ENCODE measurements at regions not wholly inside any gene's neighbourhood (a gene's known extent, or its start where the extent isn't known, plus 50 kb on each side); places are given as distances from the start of the nearest gene placed in this dataset.
"Not testable (repeated sequence)": the region's sequence is repeated elsewhere in the genome, so short reads cannot be mapped to it uniquely, and the experiment has no call there.

GRCh38 chr7:106567204-106568001 lies 93.6 kb downstream of the CCDC71L start:
- CTCF ChIA-PET, DNase-seq: not testable (repeated sequence)

GRCh38 chr7:106566672-106567071 lies 94.3 kb downstream of the CCDC71L start:
- H3K4me3 Mint-ChIP-seq, result no peak overlapping the region
- DNase-seq, result no peak
- no peak overlapping the region for H3K27ac Mint-ChIP-seq
- peaks cover 19% of the 10 kb centered on the region for H3K4me1 Mint-ChIP-seq (ENCODE audit: low read depth)
- intact Hi-C loops (cut with micrococcal nuclease), result loop anchor here (10.0 kb wide), 2 partner anchors 208 to 298 kb away; partner anchors contain the start of gene PIK3CG
- H3K36me3 Mint-ChIP-seq, result peaks cover 2% of the 10 kb centered on the region
- H3K27me3 Mint-ChIP-seq, result peaks cover 1% of the 10 kb centered on the region
- H3K9me3 Mint-ChIP-seq, result no peaks in the 10 kb centered on the region
- ChIA-PET POLR2A (no interaction called here), CTCF (no interaction called here)

More at GRCh38 chr7:106567204-106568001, 93.6 kb downstream of the CCDC71L start:
- H3K27me3 Mint-ChIP-seq, H3K36me3 Mint-ChIP-seq, POLR2A ChIA-PET, H3K27ac Mint-ChIP-seq, H3K9me3 Mint-ChIP-seq, H3K4me3 Mint-ChIP-seq: not testable (repeated sequence)
- intact Hi-C loops (cut with micrococcal nuclease), result loop anchor here (2.0 to 10.0 kb wide), 3 partner anchors 31 to 297 kb away; partner anchors contain the start of gene PIK3CG
- peaks cover 14% of the 10 kb centered on the region for H3K4me1 Mint-ChIP-seq (ENCODE audit: low read depth)

GRCh38 chr7:106566196-106566595 lies 94.8 kb downstream of the CCDC71L start:
- no peaks in the 10 kb centered on the region for H3K9me3 Mint-ChIP-seq
- peaks cover 1% of the 10 kb centered on the region for H3K27me3 Mint-ChIP-seq
- intact Hi-C loops (cut with micrococcal nuclease), result loop anchor here (10.0 kb wide), 2 partner anchors 209 to 299 kb away; partner anchors contain the start of gene PIK3CG
- no peak overlapping the region for H3K27ac Mint-ChIP-seq
- H3K4me1 Mint-ChIP-seq (ENCODE audit: low read depth), result peaks cover 23% of the 10 kb centered on the region
- H3K36me3 Mint-ChIP-seq, result peaks cover 2% of the 10 kb centered on the region
- no peak for DNase-seq
- ChIA-PET POLR2A (no interaction called here), CTCF (no interaction called here)
- no peak overlapping the region for H3K4me3 Mint-ChIP-seq

- peaks cover 1% of the 10 kb centered on the region for H3K27me3 Mint-ChIP-seq
- no peak overlapping the region for H3K27ac Mint-ChIP-seq
- H3K9me3 Mint-ChIP-seq, result no peaks in the 10 kb centered on the region
- no peak overlapping the region for H3K4me3 Mint-ChIP-seq
- intact Hi-C loops (cut with micrococcal nuclease), result loop anchor here (10.0 kb wide), 2 partner anchors 209 to 299 kb away; partner anchors contain the start of gene PIK3CG
- ChIA-PET CTCF (no interaction called here), POLR2A (no interaction called here)
- peaks cover 2% of the 10 kb centered on the region for H3K36me3 Mint-ChIP-seq
- peaks cover 26% of the 10 kb centered on the region for H3K4me1 Mint-ChIP-seq (ENCODE audit: low read depth)
- no peak for DNase-seq
Observed at GRCh38 chr7:106565428-106565827, 95.5 kb downstream of the CCDC71L start.

GRCh38 chr7:106563466-106564150 lies 97.3 kb downstream of the CCDC71L start:
- Mint-ChIP-seq H3K9me3 (no peaks in the 10 kb centered on the region), H3K27me3 (peaks cover 1% of the 10 kb centered on the region), H3K4me1 (ENCODE audit: low read depth) (peaks cover 18% of the 10 kb centered on the region), H3K4me3 (no peak overlapping the region), H3K27ac (no peak overlapping the region), H3K36me3 (no peaks in the 10 kb centered on the region)
- no peak for DNase-seq
- ChIA-PET CTCF (no interaction called here), POLR2A (no interaction called here)
- intact Hi-C loops (cut with micrococcal nuclease), result loop anchor here (10.0 kb wide), 2 partner anchors 211 to 301 kb away; partner anchors contain the start of gene PIK3CG

- Mint-ChIP-seq H3K27ac (no peak overlapping the region), H3K4me1 (ENCODE audit: low read depth) (peaks cover 14% of the 10 kb centered on the region), H3K9me3 (no peaks in the 10 kb centered on the region), H3K36me3 (no peaks in the 10 kb centered on the region), H3K27me3 (peaks cover 1% of the 10 kb centered on the region), H3K4me3 (no peak overlapping the region)
- intact Hi-C loops (cut with micrococcal nuclease), result loop anchor here (10.0 kb wide), 2 partner anchors 212 to 302 kb away; partner anchors contain the start of gene PIK3CG
- ChIA-PET CTCF (interaction anchor here (1.1 kb wide), 1 partner anchor 20 kb away, joined by 3 read pairs; no protein-coding TSS in a partner anchor), POLR2A (no interaction called here)
- no peak for DNase-seq
Observed at GRCh38 chr7:106562711-106563366, 98.1 kb downstream of the CCDC71L start.

- peak; percentile 47 for DNase-seq
- Mint-ChIP-seq H3K36me3 (no peaks in the 10 kb centered on the region), H3K27me3 (peaks cover 1% of the 10 kb centered on the region), H3K27ac (peak overlapping the region; percentile 35), H3K9me3 (no peaks in the 10 kb centered on the region), H3K4me3 (no peak overlapping the region), H3K4me1 (ENCODE audit: low read depth) (peaks cover 14% of the 10 kb centered on the region)
- intact Hi-C loops (cut with micrococcal nuclease), result loop anchor here (10.0 kb wide), 2 partner anchors 213 to 303 kb away; partner anchors contain the start of gene PIK3CG
- CTCF ChIA-PET, result interaction anchor here (1.1 to 2.1 kb wide), 2 partner anchors 19 to 98 kb away, joined by 3 to 5 read pairs; no protein-coding TSS in a partner anchor
- POLR2A ChIA-PET, result no interaction called here
Observed at GRCh38 chr7:106561666-106562411, 99.1 kb downstream of the CCDC71L start.

GRCh38 chr7:106561151-106561550 lies 99.8 kb downstream of the CCDC71L start:
- intact Hi-C loops (cut with micrococcal nuclease), result loop anchor here (10.0 kb wide), 2 partner anchors 214 to 304 kb away; partner anchors contain the start of gene PIK3CG
- H3K4me3 Mint-ChIP-seq, result no peak overlapping the region
- CTCF ChIA-PET, result interaction anchor here (2.1 kb wide), 1 partner anchor 98 kb away, joined by 5 read pairs; no protein-coding TSS in a partner anchor
- H3K4me1 Mint-ChIP-seq (ENCODE audit: low read depth), result peaks cover 14% of the 10 kb centered on the region
- H3K9me3 Mint-ChIP-seq, result peaks cover 2% of the 10 kb centered on the region
- DNase-seq, result peak; percentile 27
- no peaks in the 10 kb centered on the region for H3K36me3 Mint-ChIP-seq
- POLR2A ChIA-PET, result no interaction called here
- peak overlapping the region; percentile 35 for H3K27ac Mint-ChIP-seq
- peaks cover 1% of the 10 kb centered on the region for H3K27me3 Mint-ChIP-seq

- Mint-ChIP-seq H3K27me3 (peaks cover 1% of the 10 kb centered on the region), H3K27ac (no peak overlapping the region), H3K36me3 (no peaks in the 10 kb centered on the region), H3K9me3 (peaks cover 2% of the 10 kb centered on the region), H3K4me3 (no peak overlapping the region), H3K4me1 (ENCODE audit: low read depth) (peaks cover 14% of the 10 kb centered on the region)
- ChIA-PET POLR2A (no interaction called here), CTCF (interaction anchor here (2.1 kb wide), 1 partner anchor 99 kb away, joined by 5 read pairs; no protein-coding TSS in a partner anchor)
- intact Hi-C loops (cut with micrococcal nuclease), result loop anchor here (10.0 kb wide), 2 partner anchors 214 to 304 kb away; partner anchors contain the start of gene PIK3CG
- no peak for DNase-seq
Observed at GRCh38 chr7:106560482-106560881, 100.5 kb downstream of the CCDC71L start.

- intact Hi-C loops (cut with micrococcal nuclease); H3K27ac Mint-ChIP-seq; DNase-seq; H3K9me3 Mint-ChIP-seq; H3K36me3 Mint-ChIP-seq; POLR2A ChIA-PET; H3K4me3 Mint-ChIP-seq; H3K4me1 Mint-ChIP-seq (ENCODE audit: low read depth); H3K27me3 Mint-ChIP-seq: not testable (repeated sequence)
- CTCF ChIA-PET, result interaction anchor here (1.5 kb wide), 1 partner anchor 14 kb away, joined by 3 read pairs; no protein-coding TSS in a partner anchor
Observed at GRCh38 chr7:106556244-106556643, 104.7 kb downstream of the CCDC71L start.

GRCh38 chr7:106554623-106555022 lies 106.3 kb downstream of the CCDC71L start:
- H3K27me3 Mint-ChIP-seq; H3K4me1 Mint-ChIP-seq (ENCODE audit: low read depth); H3K36me3 Mint-ChIP-seq; DNase-seq; H3K9me3 Mint-ChIP-seq; H3K27ac Mint-ChIP-seq; H3K4me3 Mint-ChIP-seq; POLR2A ChIA-PET; intact Hi-C loops (cut with micrococcal nuclease): not testable (repeated sequence)
- CTCF ChIA-PET, result interaction anchor here (1.7 kb wide), 1 partner anchor 12 kb away, joined by 7 read pairs; no protein-coding TSS in a partner anchor
